GM19324 (cell line): ENCODE measurements at regions not wholly inside any gene's neighbourhood (a gene's known extent, or its start where the extent isn't known, plus 50 kb on each side); places are given as distances from the start of the nearest gene placed in this dataset.

Source experiments
- ATAC-seq: cut with Tn5 transposase; IDR thresholded peaks from one replicate; pipeline ENCODE4 v1.9.1; 2021; ENCODE audit warnings: mild to moderate bottlenecking, moderate library complexity; ENCODE audit not compliant: unreplicated experiment, low FRiP score

- ATAC-seq, result no peak
These were observed 147.7 kb upstream of the PHACTR3 start for GRCh38 chr20:59456342-59457279.

GRCh38 chr20:59458645-59459044 lies 145.7 kb upstream of the PHACTR3 start:
- no peak for ATAC-seq

GRCh38 chr20:59459586-59459985 lies 144.8 kb upstream of the PHACTR3 start:
- no peak for ATAC-seq

- ATAC-seq, result no peak
These were observed 144.0 kb upstream of the PHACTR3 start for GRCh38 chr20:59460352-59460751.

- no peak for ATAC-seq
These were observed 142.8 kb upstream of the PHACTR3 start for GRCh38 chr20:59461526-59461925.

GRCh38 chr20:59462249-59462648 lies 142.1 kb upstream of the PHACTR3 start:
- ATAC-seq, result no peak

GRCh38 chr20:59463541-59463940 lies 140.8 kb upstream of the PHACTR3 start:
- no peak for ATAC-seq

GRCh38 chr20:59466107-59466815 lies 138.1 kb upstream of the PHACTR3 start:
- ATAC-seq, result no peak

GRCh38 chr20:59468831-59469230 lies 135.5 kb upstream of the PHACTR3 start:
- ATAC-seq, result no peak

GRCh38 chr20:59469267-59470252 lies 134.8 kb upstream of the PHACTR3 start:
- ATAC-seq, result no peak

GRCh38 chr20:59470521-59470920 lies 133.8 kb upstream of the PHACTR3 start:
- no peak for ATAC-seq

- ATAC-seq, result no peak
These were observed 132.5 kb upstream of the PHACTR3 start for GRCh38 chr20:59471653-59472421.

- ATAC-seq, result no peak
These were observed 130.6 kb upstream of the PHACTR3 start for GRCh38 chr20:59473742-59474141.

GRCh38 chr20:59481067-59481466 lies 123.3 kb upstream of the PHACTR3 start:
- no peak for ATAC-seq

GRCh38 chr20:59481477-59482018 lies 122.8 kb upstream of the PHACTR3 start:
- no peak for ATAC-seq

GRCh38 chr20:59482351-59483187 lies 121.8 kb upstream of the PHACTR3 start:
- no peak for ATAC-seq

- no peak for ATAC-seq
These were observed 120.9 kb upstream of the PHACTR3 start for GRCh38 chr20:59483481-59483880.

- no peak for ATAC-seq
These were observed 120.1 kb upstream of the PHACTR3 start for GRCh38 chr20:59484228-59484627.
